ENCODE measurements at regions not wholly inside any gene's neighbourhood (a gene's known extent, or its start where the extent isn't known, plus 50 kb on each side); places are given as distances from the start of the nearest gene placed in this dataset.

- dilution Hi-C loops (cut with MboI; ENCODE audit: extremely low pct_ligation_motif_present, low sequenced_read_pairs) = no loop called here
- Histone ChIP-seq H3K4me3 (ENCODE audit: control insufficient read depth in 2 of 3, extremely low read depth in 1 of 3, insufficient read depth in 2 of 3, low read depth in 1 of 3, low read length in 3 of 3) (no peak overlapping the region), H3K36me3 (ENCODE audit: control insufficient read depth in 2 of 2, extremely low read depth in 1 of 2, insufficient read depth in 2 of 2, low read length in 2 of 2) (no peaks in the 10 kb centered on the region), H4K20me1 (ENCODE audit: control insufficient read depth, extremely low read depth, insufficient read depth, low read length) (no peaks in the 10 kb centered on the region), H3K4me1 (ENCODE audit: control insufficient read depth, extremely low read depth, insufficient read depth, low read length) (no peaks in the 10 kb centered on the region), H3K4me2 (ENCODE audit: control insufficient read depth, extremely low read depth, insufficient read depth, low read depth, low read length) (no peak overlapping the region), H3K79me2 (ENCODE audit: control insufficient read depth, insufficient read depth, low read length) (no peaks in the 10 kb centered on the region), H3K9ac (ENCODE audit: control insufficient read depth, extremely low read depth, insufficient read depth, low read length) (no peak overlapping the region), H2AFZ (ENCODE audit: control insufficient read depth, low read length) (no peak overlapping the region), H3K9me3 (ENCODE audit: control insufficient read depth, low read depth, low read length) (no peaks in the 10 kb centered on the region), H3K27ac (ENCODE audit: control insufficient read depth, insufficient read depth, low read length) (no peak overlapping the region), H3K9me1 (ENCODE audit: control insufficient read depth, extremely low read depth, insufficient read depth, low read length) (no peaks in the 10 kb centered on the region), H3K27me3 (ENCODE audit: control insufficient read depth, extremely low read depth, insufficient read depth, low read length) (no peaks in the 10 kb centered on the region)
- no peak for FAIRE-seq
- no peak for DNase-seq (ENCODE audit: low read depth, low spot score)
- TF ChIP-seq CTCF (optimal IDR thresholded peaks at IDR 0.05 in 1 of 3, IDR thresholded peaks at IDR 0.05 in 1 of 3, conservative IDR thresholded peaks at IDR 0.05 in 1 of 3; ENCODE audit: extremely low read depth in 1 of 3, insufficient read depth in 2 of 3, low read length in 3 of 3) (no peak), EZH2 (IDR thresholded peaks at IDR 0.05; ENCODE audit: low read length) (no peak)
These were observed 365.8 kb upstream of the OPRM1 start for GRCh38 chr6:153673225-153673624.

GRCh38 chr6:153670403-153671026, 368.5 kb upstream of the OPRM1 start:
- H3K9me1 ChIP-seq (ENCODE audit: control insufficient read depth, extremely low read depth, insufficient read depth, low read length) = no peaks in the 10 kb centered on the region
- H3K4me2 ChIP-seq (ENCODE audit: control insufficient read depth, extremely low read depth, insufficient read depth, low read depth, low read length) = no peak overlapping the region
- H4K20me1 ChIP-seq (ENCODE audit: control insufficient read depth, extremely low read depth, insufficient read depth, low read length) = no peaks in the 10 kb centered on the region
- no peaks in the 10 kb centered on the region for H3K9me3 ChIP-seq (ENCODE audit: control insufficient read depth, low read depth, low read length)
- no peak overlapping the region for H3K9ac ChIP-seq (ENCODE audit: control insufficient read depth, extremely low read depth, insufficient read depth, low read length)
- no peaks in the 10 kb centered on the region for H3K36me3 ChIP-seq (ENCODE audit: control insufficient read depth in 2 of 2, extremely low read depth in 1 of 2, insufficient read depth in 2 of 2, low read length in 2 of 2)
- H3K27ac ChIP-seq (ENCODE audit: control insufficient read depth, insufficient read depth, low read length) = no peak overlapping the region
- FAIRE-seq (no peak), DNase-seq (ENCODE audit: low read depth, low spot score) (no peak)
- no peaks in the 10 kb centered on the region for H3K79me2 ChIP-seq (ENCODE audit: control insufficient read depth, insufficient read depth, low read length)
- no peaks in the 10 kb centered on the region for H3K27me3 ChIP-seq (ENCODE audit: control insufficient read depth, extremely low read depth, insufficient read depth, low read length)
- TF ChIP-seq CTCF (optimal IDR thresholded peaks at IDR 0.05 in 1 of 3, IDR thresholded peaks at IDR 0.05 in 1 of 3, conservative IDR thresholded peaks at IDR 0.05 in 1 of 3; ENCODE audit: extremely low read depth in 1 of 3, insufficient read depth in 2 of 3, low read length in 3 of 3) (no peak), EZH2 (IDR thresholded peaks at IDR 0.05; ENCODE audit: low read length) (no peak)
- dilution Hi-C loops (cut with MboI; ENCODE audit: extremely low pct_ligation_motif_present, low sequenced_read_pairs) = no loop called here
- H2AFZ ChIP-seq (ENCODE audit: control insufficient read depth, low read length) = no peak overlapping the region
- no peak overlapping the region for H3K4me3 ChIP-seq (ENCODE audit: control insufficient read depth in 2 of 3, extremely low read depth in 1 of 3, insufficient read depth in 2 of 3, low read depth in 1 of 3, low read length in 3 of 3)
- H3K4me1 ChIP-seq (ENCODE audit: control insufficient read depth, extremely low read depth, insufficient read depth, low read length) = no peaks in the 10 kb centered on the region

Measured in keratinocyte (primary cell).